ENCODE measurements at regions not wholly inside any gene's neighbourhood (a gene's known extent, or its start where the extent isn't known, plus 50 kb on each side); places are given as distances from the start of the nearest gene placed in this dataset.
"Not testable (repeated sequence)": the region's sequence is repeated elsewhere in the genome, so short reads cannot be mapped to it uniquely, and the experiment has no call there.

DNA sequence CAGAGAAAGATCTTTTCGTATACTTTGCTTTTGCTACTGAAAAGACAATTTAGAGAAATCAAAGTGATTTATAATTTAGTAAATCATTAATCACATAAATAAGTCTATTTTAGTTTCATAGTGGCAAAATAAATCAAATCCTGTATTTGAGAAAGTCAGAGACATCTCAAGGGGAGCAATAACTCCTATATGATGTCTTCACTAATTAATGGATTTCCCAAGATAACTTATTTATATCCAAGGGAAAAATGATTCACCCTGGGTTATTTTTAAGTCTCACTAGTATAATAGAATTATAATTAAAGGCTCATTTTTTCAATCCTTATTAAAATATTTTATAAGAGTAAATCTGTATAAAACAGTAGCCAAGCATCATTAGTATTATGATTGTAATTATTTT lies 177.8 kb upstream of the GIMD1 start:
- CTCF ChIA-PET: no interaction called here
- DNase-seq (ENCODE audit: low read depth, low spot score): no peak
- H3K27ac ChIP-seq (ENCODE audit: low read depth, low read length): no peak overlapping the region
- POLR2A ChIA-PET: no interaction called here
- no peak overlapping the region for H3K4me3 ChIP-seq (ENCODE audit: low read depth, low read length)
- H3K9me3 ChIP-seq (ENCODE audit: control insufficient read depth, insufficient read depth, low read length): no peaks in the 10 kb centered on the region
- TF ChIP-seq, protein P1, sequence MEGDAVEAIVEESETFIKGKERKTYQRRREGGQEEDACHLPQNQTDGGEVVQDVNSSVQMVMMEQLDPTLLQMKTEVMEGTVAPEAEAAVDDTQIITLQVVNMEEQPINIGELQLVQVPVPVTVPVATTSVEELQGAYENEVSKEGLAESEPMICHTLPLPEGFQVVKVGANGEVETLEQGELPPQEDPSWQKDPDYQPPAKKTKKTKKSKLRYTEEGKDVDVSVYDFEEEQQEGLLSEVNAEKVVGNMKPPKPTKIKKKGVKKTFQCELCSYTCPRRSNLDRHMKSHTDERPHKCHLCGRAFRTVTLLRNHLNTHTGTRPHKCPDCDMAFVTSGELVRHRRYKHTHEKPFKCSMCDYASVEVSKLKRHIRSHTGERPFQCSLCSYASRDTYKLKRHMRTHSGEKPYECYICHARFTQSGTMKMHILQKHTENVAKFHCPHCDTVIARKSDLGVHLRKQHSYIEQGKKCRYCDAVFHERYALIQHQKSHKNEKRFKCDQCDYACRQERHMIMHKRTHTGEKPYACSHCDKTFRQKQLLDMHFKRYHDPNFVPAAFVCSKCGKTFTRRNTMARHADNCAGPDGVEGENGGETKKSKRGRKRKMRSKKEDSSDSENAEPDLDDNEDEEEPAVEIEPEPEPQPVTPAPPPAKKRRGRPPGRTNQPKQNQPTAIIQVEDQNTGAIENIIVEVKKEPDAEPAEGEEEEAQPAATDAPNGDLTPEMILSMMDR (IDR thresholded peaks at IDR 0.05; ENCODE audit: low read depth, low read length): no peak
- H3K27me3 ChIP-seq (ENCODE audit: control insufficient read depth, insufficient read depth, low read length): no peaks in the 10 kb centered on the region

DNA sequence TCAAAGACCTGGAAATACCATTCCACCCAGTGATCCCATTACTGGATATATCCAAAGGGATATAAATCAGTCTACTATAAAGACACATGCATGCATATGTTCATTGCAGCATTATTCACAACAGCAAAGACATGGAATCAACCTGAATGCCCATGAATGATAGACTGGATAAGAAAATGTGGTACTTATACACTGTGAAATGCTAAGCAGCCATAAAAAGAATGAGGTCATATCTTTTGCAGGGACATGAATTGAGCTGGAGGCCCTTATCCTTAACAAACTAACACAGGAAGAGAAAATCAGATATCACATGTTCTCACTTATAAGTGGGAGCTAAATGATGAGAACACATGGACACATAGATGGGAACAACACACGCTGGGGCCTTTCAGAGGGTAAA lies 174.0 kb upstream of the GIMD1 start:
- CTCF ChIA-PET; DNase-seq (ENCODE audit: low read depth, low spot score); H3K9me3 ChIP-seq (ENCODE audit: control insufficient read depth, insufficient read depth, low read length); POLR2A ChIA-PET; H3K27ac ChIP-seq (ENCODE audit: low read depth, low read length); H3K27me3 ChIP-seq (ENCODE audit: control insufficient read depth, insufficient read depth, low read length); H3K4me3 ChIP-seq (ENCODE audit: low read depth, low read length): not testable (repeated sequence)

DNA sequence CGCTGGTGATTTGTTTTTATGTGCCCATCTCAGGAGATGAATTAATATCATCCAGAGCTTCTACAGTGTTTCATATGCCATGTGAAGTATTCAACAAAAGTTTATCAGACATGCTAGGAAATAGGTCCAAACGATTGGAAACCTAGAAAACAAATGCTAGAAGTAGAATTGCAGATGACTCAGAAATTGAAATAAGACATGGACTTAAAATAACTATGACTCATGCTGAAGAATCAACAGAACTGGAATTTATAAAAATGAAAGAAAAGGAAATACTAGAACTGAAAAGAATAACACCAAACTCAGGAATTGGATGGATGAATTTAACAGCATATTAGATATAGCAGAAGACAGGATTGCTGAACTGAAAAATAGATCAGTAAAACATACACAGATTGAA lies 172.7 kb upstream of the GIMD1 start:
- TF ChIP-seq, protein P1 (IDR thresholded peaks at IDR 0.05; ENCODE audit: low read depth, low read length): no peak
- Histone ChIP-seq H3K9me3 (ENCODE audit: control insufficient read depth, insufficient read depth, low read length) (no peaks in the 10 kb centered on the region), H3K27me3 (ENCODE audit: control insufficient read depth, insufficient read depth, low read length) (no peaks in the 10 kb centered on the region), H3K4me3 (ENCODE audit: low read depth, low read length) (no peak overlapping the region), H3K27ac (ENCODE audit: low read depth, low read length) (no peak overlapping the region)
- ChIA-PET CTCF (no interaction called here), POLR2A (no interaction called here)
- no peak for DNase-seq (ENCODE audit: low read depth, low spot score)

DNA sequence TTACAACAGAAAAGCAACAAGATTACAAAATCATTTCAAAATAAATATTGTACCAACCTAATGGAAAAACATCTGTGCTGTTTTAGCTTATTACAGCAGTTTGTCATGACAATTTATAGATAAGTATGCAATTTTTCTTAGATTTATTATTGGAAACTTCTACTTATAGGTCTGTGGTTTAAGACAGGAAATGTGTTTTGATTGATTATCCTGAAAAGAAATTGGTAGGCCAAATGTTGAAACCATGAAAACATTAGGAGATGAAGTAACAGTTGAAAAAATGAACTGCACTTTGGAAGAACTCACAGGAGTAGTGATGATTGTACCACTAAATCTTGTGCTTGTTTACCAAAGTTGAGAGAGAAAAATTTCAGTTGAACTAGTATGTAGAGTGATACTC lies 162.2 kb upstream of the GIMD1 start:
- Histone ChIP-seq H3K27me3 (ENCODE audit: control insufficient read depth, insufficient read depth, low read length) (no peaks in the 10 kb centered on the region), H3K9me3 (ENCODE audit: control insufficient read depth, insufficient read depth, low read length) (no peaks in the 10 kb centered on the region), H3K27ac (ENCODE audit: low read depth, low read length) (no peak overlapping the region), H3K4me3 (ENCODE audit: low read depth, low read length) (no peak overlapping the region)
- ChIA-PET POLR2A (no interaction called here), CTCF (interaction anchor here (1.1 to 2.5 kb wide), 2 partner anchors 28 to 161 kb away, joined by 3 to 5 read pairs; no protein-coding TSS in a partner anchor)
- no peak for DNase-seq (ENCODE audit: low read depth, low spot score)
- TF ChIP-seq, protein P1 (IDR thresholded peaks at IDR 0.05; ENCODE audit: low read depth, low read length): no peak

DNA sequence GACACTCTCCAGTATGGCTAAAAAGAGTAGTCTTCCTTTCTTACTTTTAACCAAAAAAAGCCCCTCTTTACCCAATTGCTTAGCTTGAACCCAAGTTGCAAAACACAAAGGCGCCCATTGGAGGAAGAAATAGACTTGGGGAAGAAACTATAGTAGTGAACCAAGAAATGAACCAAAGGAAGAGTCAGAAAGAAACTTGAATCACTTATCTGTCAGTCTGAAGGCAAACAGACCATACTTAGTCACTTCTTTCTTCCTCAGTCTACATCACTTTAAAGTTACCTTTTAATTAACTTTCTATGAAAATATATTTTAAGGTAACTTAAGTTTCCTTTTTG lies 161.4 kb upstream of the GIMD1 start:
- no peak overlapping the region for H3K27ac ChIP-seq (ENCODE audit: low read depth, low read length)
- no peaks in the 10 kb centered on the region for H3K27me3 ChIP-seq (ENCODE audit: control insufficient read depth, insufficient read depth, low read length)
- TF ChIP-seq, protein P1 (IDR thresholded peaks at IDR 0.05; ENCODE audit: low read depth, low read length): no peak
- H3K9me3 ChIP-seq (ENCODE audit: control insufficient read depth, insufficient read depth, low read length): peaks cover 4% of the 10 kb centered on the region; the same call in 1 of the 2 replicates
- H3K4me3 ChIP-seq (ENCODE audit: low read depth, low read length): no peak overlapping the region
- POLR2A ChIA-PET: no interaction called here
- CTCF ChIA-PET: interaction anchor here (1.1 kb wide), 1 partner anchor 27 kb away, joined by 3 read pairs; no protein-coding TSS in a partner anchor
- no peak for DNase-seq (ENCODE audit: low read depth, low spot score)

Measured in AG04450 (cell line).